Gastrocnemius medialis (tissue), 4 donors: ENCODE measurements at regions not wholly inside any gene's neighbourhood (a gene's known extent, or its start where the extent isn't known, plus 50 kb on each side); places are given as distances from the start of the nearest gene placed in this dataset.

Source experiments
- ATAC-seq, 2 donors: fragments of 150-250 bp; one replicate each; pipeline ENCODE4 v1.9.1; 2016
- DNase-seq, 2 donors: peaks; one replicate each; pipeline ENCODE4 v3.0.0-alpha.2; 2019
- H3K27ac ChIP-seq, 4 donors: fragments of 200-600 bp; sonication (generic); 1 replicate in 1 of 4; 2 replicates in 3 of 4; pipeline ENCODE4 v1.5.1; 2016 to 2018; ENCODE audit warnings: mild to moderate bottlenecking in 2 of 4, moderate library complexity in 1 of 4
- H3K27me3 ChIP-seq, 3 donors: fragments of 200-600 bp; sonication (generic) in 2 of 3; 1 replicate in 1 of 3; 2 replicates in 2 of 3; pipeline versions ENCODE4 v1.5.1 to v1.6.0; 2016 to 2019; ENCODE audit warnings: mild to moderate bottlenecking in 1 of 3, moderate library complexity in 1 of 3
- H3K36me3 ChIP-seq, 2 donors: fragments of 200-600 bp; sonication (generic) in 1 of 2; one replicate each; pipeline ENCODE4 v1.5.1; 2017 to 2018
- H3K4me1 ChIP-seq, 2 donors: fragments of 200-600 bp; sonication (generic) in 1 of 2; one replicate each; pipeline ENCODE4 v1.5.1; 2016 to 2017; ENCODE audit warnings: mild to moderate bottlenecking in 2 of 2
- H3K4me3 ChIP-seq, 4 donors: fragments of 200-600 bp; sonication (generic) in 3 of 4; 1 replicate in 1 of 4; 2 replicates in 3 of 4; pipeline ENCODE4 v1.5.1; 2016 to 2019; ENCODE audit warnings: mild to moderate bottlenecking in 2 of 4
- H3K9me3 ChIP-seq, 3 donors: fragments of 200-600 bp; sonication (generic) in 2 of 3; 1 replicate in 1 of 3; 2 replicates in 2 of 3; pipeline ENCODE4 v1.5.1; 2016 to 2019
- CTCF ChIP-seq, 5 experiments: fragments of 450-650 bp in 3 of 5; fragments of 200-600 bp in 2 of 5; sonication (generic) in 2 of 5; IDR thresholded peaks in 4 of 5; conservative IDR thresholded peaks in 1 of 5; 1 replicate in 4 of 5; 2 replicates in 1 of 5; pipeline ENCODE4 v1.5.1; 2016 to 2019; ENCODE audit warnings: antibody characterized with exemption in 5 of 5, mild to moderate bottlenecking in 3 of 5, moderate library complexity in 3 of 5
- POLR2A ChIP-seq, 2 donors: fragments of 450-650 bp; IDR thresholded peaks; one replicate each; pipeline ENCODE4 v1.6.1; 2017; ENCODE audit warnings: antibody characterized with exemption in 2 of 2, mild to moderate bottlenecking in 2 of 2, moderate library complexity in 2 of 2
- in situ Hi-C, 4 donors: fragments of 200-750 bp; cut with MboI; loops; one replicate each; pipeline versions ENCODE4 v1.15.0 to v1.8.0; 2017; ENCODE audit warnings: low sequenced_read_pairs in 4 of 4
- intact Hi-C: fragments of 100-400 bp; cut with DNase I; formaldehyde crosslinking; loops from one replicate; pipeline ENCODE4 v1.15.1; 2023; ENCODE audit warnings: low total_unique reads

DNA sequence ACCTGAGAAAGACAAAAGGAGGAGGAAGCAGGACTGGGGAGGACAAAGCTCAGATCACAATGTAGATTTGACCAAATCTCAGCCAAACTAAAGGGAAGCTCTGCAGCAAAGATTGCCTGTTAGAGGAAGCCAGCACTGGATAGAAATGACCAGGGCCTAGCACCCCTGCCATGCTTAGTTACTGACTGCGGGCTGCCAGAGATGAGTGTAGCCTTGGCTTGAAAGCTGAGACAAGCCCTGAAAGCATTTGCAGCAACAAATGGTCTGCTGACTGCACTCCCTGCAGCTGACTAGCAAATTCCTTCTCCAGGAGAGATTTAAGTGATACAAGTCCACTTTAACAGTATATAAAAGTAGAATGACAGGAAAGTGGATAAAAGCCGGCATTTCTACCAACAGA, 140.9 kb upstream of the CRIM1 start:
- H3K27ac ChIP-seq = no peak overlapping the region
- no peaks in the 10 kb centered on the region for H3K4me1 ChIP-seq
- TF ChIP-seq POLR2A (IDR thresholded peaks at IDR 0.05) = no peak
- TF ChIP-seq CTCF (IDR thresholded peaks at IDR 0.05 in 4 of 5, conservative IDR thresholded peaks at IDR 0.05 in 1 of 5) = no peak
- in situ Hi-C loops (no loop called here), intact Hi-C loops (no loop called here)
- no peaks in the 10 kb centered on the region for H3K36me3 ChIP-seq
- DNase-seq (no peak), ATAC-seq (no peak)
- no peaks in the 10 kb centered on the region for H3K27me3 ChIP-seq
- no peak overlapping the region for H3K4me3 ChIP-seq
- no peaks in the 10 kb centered on the region for H3K9me3 ChIP-seq

DNA sequence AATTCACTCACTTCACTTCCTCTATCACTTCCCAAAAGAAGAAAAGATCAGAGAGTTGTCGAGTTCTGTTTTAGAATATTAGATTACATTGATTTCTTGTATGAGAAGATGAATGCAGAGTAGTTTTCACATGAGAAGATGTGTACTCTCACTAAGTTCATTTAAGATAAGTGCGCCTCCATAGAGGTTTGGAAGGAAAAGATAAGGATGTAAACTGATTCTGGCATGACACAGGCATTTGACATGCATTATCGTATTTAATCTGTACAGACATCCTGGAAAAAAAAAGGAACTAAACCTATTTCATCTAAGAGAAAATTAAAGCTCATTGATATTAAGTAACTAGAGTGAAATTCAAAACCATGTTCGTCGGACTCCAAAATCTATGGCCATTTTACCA, 152.2 kb upstream of the CRIM1 start:
- Histone ChIP-seq H3K4me1 (no peaks in the 10 kb centered on the region), H3K27me3 (no peaks in the 10 kb centered on the region), H3K27ac (no peak overlapping the region), H3K4me3 (no peak overlapping the region), H3K9me3 (no peaks in the 10 kb centered on the region), H3K36me3 (no peaks in the 10 kb centered on the region)
- ATAC-seq (no peak), DNase-seq (no peak)
- no peak for TF ChIP-seq CTCF (IDR thresholded peaks at IDR 0.05 in 4 of 5, conservative IDR thresholded peaks at IDR 0.05 in 1 of 5)
- TF ChIP-seq POLR2A (IDR thresholded peaks at IDR 0.05) = no peak
- in situ Hi-C loops (no loop called here), intact Hi-C loops (no loop called here)

DNA sequence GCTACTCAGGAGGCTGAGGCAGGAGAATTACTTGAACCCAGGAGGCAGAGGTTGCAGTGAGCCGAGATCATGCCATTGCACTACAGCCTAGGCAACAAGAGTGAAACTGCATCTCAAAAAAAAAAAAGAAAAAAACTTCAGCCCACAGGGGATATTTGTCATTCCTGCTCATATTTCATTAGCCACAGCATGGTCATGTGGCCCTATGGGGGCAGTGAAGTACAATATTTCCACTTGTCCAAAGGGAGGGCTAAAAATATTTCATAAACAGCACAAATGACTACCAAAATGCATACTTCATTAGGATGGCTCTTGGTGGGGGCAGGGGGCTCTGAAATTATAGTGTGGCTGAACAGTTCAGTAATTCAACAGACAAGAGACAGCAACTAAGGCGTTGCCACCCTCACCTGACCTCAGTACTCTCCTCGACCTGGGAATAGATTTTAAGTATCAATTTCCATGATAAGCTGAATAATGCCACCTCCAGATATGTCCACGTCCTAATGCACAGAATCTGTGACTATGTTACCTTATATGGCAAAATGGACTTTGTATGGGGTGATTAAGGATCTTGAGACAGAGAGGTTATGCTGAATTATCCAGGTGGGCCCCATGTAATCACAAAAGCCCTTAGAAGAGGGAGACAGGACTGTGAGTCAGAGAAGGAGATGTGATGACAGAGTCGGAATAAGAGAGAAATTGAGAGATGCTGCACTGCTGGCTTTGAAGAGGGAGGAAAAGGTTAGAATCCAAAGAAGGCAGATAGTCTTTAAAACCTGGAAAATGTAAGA, 158.2 kb upstream of the CRIM1 start:
- Histone ChIP-seq H3K9me3 (no peaks in the 10 kb centered on the region), H3K4me3 (no peak overlapping the region), H3K4me1 (no peaks in the 10 kb centered on the region), H3K27ac (no peak overlapping the region), H3K36me3 (no peaks in the 10 kb centered on the region), H3K27me3 (no peaks in the 10 kb centered on the region)
- intact Hi-C loops (no loop called here), in situ Hi-C loops (no loop called here)
- TF ChIP-seq CTCF (IDR thresholded peaks at IDR 0.05 in 4 of 5, conservative IDR thresholded peaks at IDR 0.05 in 1 of 5) (no peak), POLR2A (IDR thresholded peaks at IDR 0.05) (no peak)
- no peak for ATAC-seq
- DNase-seq = no peak

DNA sequence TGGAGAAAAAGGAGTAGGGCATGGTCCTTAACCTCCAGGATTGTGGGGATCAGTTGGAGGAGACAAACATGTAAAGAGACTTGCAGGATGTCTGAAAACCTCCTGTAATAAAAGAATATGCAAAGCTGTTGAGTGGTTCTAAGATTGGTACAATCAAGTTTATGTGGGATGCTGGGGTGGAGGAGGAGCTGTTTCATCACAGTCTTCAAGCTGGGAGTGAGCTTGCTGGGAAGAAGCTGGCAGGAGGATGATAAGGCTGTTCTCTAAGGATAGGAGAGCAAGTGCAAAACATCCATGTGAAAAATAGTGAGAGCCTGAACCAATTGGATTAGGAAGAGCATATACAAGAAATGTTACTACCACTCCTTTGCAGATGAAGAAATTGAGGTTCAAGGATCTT, 161.9 kb upstream of the CRIM1 start:
- DNase-seq (no peak), ATAC-seq (no peak)
- in situ Hi-C loops (no loop called here), intact Hi-C loops (no loop called here)
- H3K4me1 ChIP-seq = no peaks in the 10 kb centered on the region
- no peak overlapping the region for H3K4me3 ChIP-seq
- H3K9me3 ChIP-seq = no peaks in the 10 kb centered on the region
- H3K36me3 ChIP-seq = no peaks in the 10 kb centered on the region
- H3K27ac ChIP-seq = no peak overlapping the region
- no peak for TF ChIP-seq POLR2A (IDR thresholded peaks at IDR 0.05)
- TF ChIP-seq CTCF (IDR thresholded peaks at IDR 0.05 in 4 of 5, conservative IDR thresholded peaks at IDR 0.05 in 1 of 5) = no peak
- no peaks in the 10 kb centered on the region for H3K27me3 ChIP-seq

DNA sequence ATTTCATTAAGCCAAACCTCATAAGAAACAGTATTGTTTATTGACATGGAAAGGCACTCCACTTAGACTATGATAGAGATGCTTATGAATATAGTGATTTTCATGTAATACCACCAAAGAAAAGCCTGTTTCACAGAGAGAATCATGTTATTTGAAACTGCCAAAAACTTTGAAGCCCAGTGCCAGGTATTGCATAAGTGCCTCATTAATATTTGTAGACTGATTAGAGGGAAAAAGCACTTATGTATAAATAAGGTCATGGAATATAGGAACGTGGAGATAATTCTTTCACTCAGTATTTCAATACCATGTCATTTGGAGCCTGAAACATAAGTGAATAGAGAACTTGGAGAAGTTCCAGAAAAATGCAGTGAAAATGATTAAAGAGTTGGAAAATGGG, 162.6 kb upstream of the CRIM1 start:
- Histone ChIP-seq H3K27me3 (no peaks in the 10 kb centered on the region), H3K36me3 (no peaks in the 10 kb centered on the region), H3K4me1 (no peaks in the 10 kb centered on the region), H3K27ac (no peak overlapping the region), H3K9me3 (no peaks in the 10 kb centered on the region), H3K4me3 (no peak overlapping the region)
- intact Hi-C loops = no loop called here
- no peak for DNase-seq
- in situ Hi-C loops = no loop called here
- TF ChIP-seq CTCF (IDR thresholded peaks at IDR 0.05 in 4 of 5, conservative IDR thresholded peaks at IDR 0.05 in 1 of 5) = no peak
- TF ChIP-seq POLR2A (IDR thresholded peaks at IDR 0.05) = no peak
- no peak for ATAC-seq
